Spleen (tissue), 11 donors: ENCODE measurements at regions not wholly inside any gene's neighbourhood (a gene's known extent, or its start where the extent isn't known, plus 50 kb on each side); places are given as distances from the start of the nearest gene placed in this dataset.

ENCODE experiments used
- DNase-seq: peaks from one replicate; pipeline ENCODE4 v3.0.0-alpha.2; 2020
- H3K27ac ChIP-seq, 8 donors: fragments of 200-600 bp; sonication (generic) in 7 of 8; 1 replicate in 4 of 8; 2 replicates in 4 of 8; pipeline versions ENCODE4 v1.5.0 to v1.8.0; 2016 to 2021; ENCODE audit warnings: inconsistent platforms in 4 of 8, mild to moderate bottlenecking in 4 of 8, moderate library complexity in 1 of 8
- H3K27me3 ChIP-seq, 7 donors: fragments of 200-600 bp; sonication (generic) in 6 of 7; replicated peaks in 1 of 7; 1 replicate in 4 of 7; 2 replicates in 3 of 7; pipeline versions ENCODE4 v1.5.0 to v1.8.0; 2016 to 2021; ENCODE audit warnings: inconsistent platforms in 3 of 7, mild to moderate bottlenecking in 1 of 7
- H3K36me3 ChIP-seq, 6 donors: fragments of 200-600 bp; sonication (generic) in 5 of 6; 1 replicate in 4 of 6; 2 replicates in 2 of 6; pipeline versions ENCODE4 v1.5.0 to v1.8.0; 2016 to 2021; ENCODE audit warnings: inconsistent platforms in 2 of 6
- H3K4me1 ChIP-seq, 6 donors: fragments of 200-600 bp; sonication (generic) in 5 of 6; 1 replicate in 3 of 6; 2 replicates in 3 of 6; pipeline versions ENCODE4 v1.5.0 to v1.8.0; 2016 to 2021; ENCODE audit warnings: inconsistent platforms in 3 of 6
- H3K4me3 ChIP-seq, 8 donors: fragments of 200-600 bp; sonication (generic) in 7 of 8; 1 replicate in 4 of 8; 2 replicates in 4 of 8; pipeline versions ENCODE4 v1.5.0 to v1.8.0; 2016 to 2021; ENCODE audit warnings: inconsistent platforms in 4 of 8, mild to moderate bottlenecking in 4 of 8, moderate library complexity in 2 of 8
- H3K9me3 ChIP-seq, 8 donors: fragments of 200-600 bp; sonication (generic) in 7 of 8; 1 replicate in 4 of 8; 2 replicates in 4 of 8; pipeline versions ENCODE4 v1.5.0 to v1.8.0; 2016 to 2021; ENCODE audit warnings: inconsistent platforms in 4 of 8
- CTCF ChIP-seq, 11 experiments: fragments of 200-600 bp in 7 of 11; fragments of 450-650 bp in 4 of 11; sonication (generic) in 4 of 11; IDR thresholded peaks in 8 of 11; conservative IDR thresholded peaks in 3 of 11; 1 replicate in 7 of 11; 2 replicates in 4 of 11; pipeline versions ENCODE4 v1.4.0 to v1.8.0; 2016 to 2021; ENCODE audit warnings: antibody characterized with exemption in 11 of 11, inconsistent platforms in 4 of 11, mild to moderate bottlenecking in 1 of 11
- POLR2A ChIP-seq, 3 donors: fragments of 450-650 bp; IDR thresholded peaks; one replicate each; pipeline ENCODE4 v1.5.1; 2017; ENCODE audit warnings: antibody characterized with exemption in 3 of 3, mild to moderate bottlenecking in 1 of 3
- POLR2AphosphoS5 ChIP-seq, 3 donors: sonication (generic); formaldehyde crosslinking; IDR thresholded peaks; one replicate each; pipeline ENCODE4 v1.5.1; 2017; ENCODE audit warnings: antibody characterized with exemption in 3 of 3
- WGBS, 5 donors: extraction: QIAGEN DNeasy Blood & Tissue Kit in 3 of 5; methylation state at CpG; one replicate each; pipeline versions ENCODE4 v1.1.5 to v1.1.7; 2013 to 2018; 5-methylcytosine and 5-hydroxymethylcytosine counted together
- intact Hi-C: fragments of 100-400 bp; cut with DNase I; formaldehyde crosslinking; loops from one replicate; pipeline ENCODE4 v1.15.0; 2023; ENCODE audit warnings: low total_unique reads
- donor health status: healthy with polysubstance abuse.
- donor health status: DM: no; HTN: no; CAD: no; lungs with moderate emphysema.
- donor health status: DM: no; HTN: no; CAD: no.
- donor health status: Bipolar disorder and iron deficiency.
- donor health status: healthy.
- donor health status: DM: no; HTN: no; CAD: no.
- donor health status: DM: yes; HTN: yes; CAD: no.

GRCh38 chr2:60259781-60260180 lies 293.7 kb downstream of the BCL11A start:
- intact Hi-C loops: no loop called here

GRCh38 chr2:60252581-60253150 lies 300.8 kb downstream of the BCL11A start:
- Histone ChIP-seq H3K27ac (no peak overlapping the region), H3K36me3 (no peaks in the 10 kb centered on the region), H3K27me3 (no peaks in the 10 kb centered on the region), H3K4me3 (no peak overlapping the region), H3K4me1 (no peaks in the 10 kb centered on the region), H3K9me3 (no peaks in the 10 kb centered on the region)
- 83 to 91% (median 89%) methylated on average over 6 of the region's 6 CpGs for WGBS, 5 donors
- intact Hi-C loops: no loop called here
- no peak for DNase-seq
- TF ChIP-seq POLR2AphosphoS5 (IDR thresholded peaks at IDR 0.05): no peak
- no peak for TF ChIP-seq POLR2A (IDR thresholded peaks at IDR 0.05)
- TF ChIP-seq CTCF (IDR thresholded peaks at IDR 0.05 in 8 of 11, conservative IDR thresholded peaks at IDR 0.05 in 3 of 11): no peak

More at GRCh38 chr2:60259781-60260180, 293.7 kb downstream of the BCL11A start:
- no peaks in the 10 kb centered on the region for H3K27me3 ChIP-seq
- H3K36me3 ChIP-seq: no peaks in the 10 kb centered on the region
- no peaks in the 10 kb centered on the region for H3K9me3 ChIP-seq
- no peak for TF ChIP-seq POLR2A (IDR thresholded peaks at IDR 0.05)
- no peak for TF ChIP-seq POLR2AphosphoS5 (IDR thresholded peaks at IDR 0.05)
- TF ChIP-seq CTCF (IDR thresholded peaks at IDR 0.05 in 8 of 11, conservative IDR thresholded peaks at IDR 0.05 in 3 of 11): no peak
- H3K4me3 ChIP-seq: no peak overlapping the region
- WGBS, 5 donors: 89 to 98% (median 94%) methylated on average over 1 of the region's 1 CpG
- no peak for DNase-seq
- no peak overlapping the region for H3K27ac ChIP-seq
- no peaks in the 10 kb centered on the region for H3K4me1 ChIP-seq

DNA sequence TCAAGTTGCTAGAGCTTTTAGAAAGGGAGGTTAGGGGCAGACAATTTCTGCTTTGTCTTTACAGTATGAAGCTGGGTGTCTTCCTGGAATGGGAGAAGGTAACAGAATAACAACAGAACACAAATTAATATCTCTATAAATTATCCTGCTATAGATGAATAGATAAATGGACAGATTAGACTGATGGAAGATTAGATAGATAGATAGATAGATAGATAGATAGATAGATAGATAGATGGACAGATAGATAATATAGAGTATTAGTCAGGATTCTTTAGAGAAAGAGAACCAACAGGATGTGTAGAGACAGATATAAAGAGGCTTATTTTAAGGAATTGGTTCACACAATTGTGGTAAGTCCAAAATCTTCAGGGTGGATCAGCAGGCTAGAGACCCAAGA lies 302.2 kb downstream of the BCL11A start:
- Histone ChIP-seq H3K4me3 (no peak overlapping the region), H3K27ac (no peak overlapping the region), H3K4me1 (no peaks in the 10 kb centered on the region), H3K36me3 (no peaks in the 10 kb centered on the region), H3K27me3 (no peaks in the 10 kb centered on the region), H3K9me3 (no peaks in the 10 kb centered on the region)
- no peak for TF ChIP-seq POLR2A (IDR thresholded peaks at IDR 0.05)
- intact Hi-C loops: no loop called here
- no peak for DNase-seq

DNA sequence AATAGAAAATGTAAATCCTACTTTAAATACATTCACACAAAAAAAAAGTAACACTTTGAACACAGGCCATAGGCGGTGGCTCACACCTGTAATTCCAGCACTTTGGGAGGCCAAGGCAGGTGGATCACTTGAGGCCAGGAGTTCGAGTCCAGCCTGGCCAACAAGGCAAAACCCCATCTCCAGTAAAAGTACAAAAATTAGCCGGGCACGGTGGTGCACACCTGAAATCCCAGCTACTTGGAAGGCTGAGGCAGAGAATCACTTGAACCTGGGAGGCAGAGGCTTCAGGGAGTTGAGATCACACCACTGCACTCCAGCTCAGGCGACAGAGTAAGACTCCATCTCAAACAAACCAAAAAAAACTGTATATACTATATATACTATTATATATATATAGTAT lies 303.6 kb downstream of the BCL11A start:
- H3K4me3 ChIP-seq: no peak overlapping the region
- DNase-seq: no peak
- H3K4me1 ChIP-seq: no peaks in the 10 kb centered on the region
- intact Hi-C loops: no loop called here
- no peak overlapping the region for H3K27ac ChIP-seq
- no peaks in the 10 kb centered on the region for H3K9me3 ChIP-seq
- TF ChIP-seq CTCF (IDR thresholded peaks at IDR 0.05 in 8 of 11, conservative IDR thresholded peaks at IDR 0.05 in 3 of 11) (no peak), POLR2A (IDR thresholded peaks at IDR 0.05) (no peak), POLR2AphosphoS5 (IDR thresholded peaks at IDR 0.05) (no peak)
- H3K36me3 ChIP-seq: no peaks in the 10 kb centered on the region
- H3K27me3 ChIP-seq: no peaks in the 10 kb centered on the region
- 81 to 93% (median 89%) methylated on average over 5 of the region's 5 CpGs for WGBS, 5 donors

GRCh38 chr2:60247471-60247870 lies 306.0 kb downstream of the BCL11A start:
- intact Hi-C loops: no loop called here
- Histone ChIP-seq H3K36me3 (no peaks in the 10 kb centered on the region), H3K9me3 (peaks cover 0 to 6% (median 0%) of the 10 kb centered on the region in 8 donors), H3K27me3 (no peaks in the 10 kb centered on the region), H3K4me3 (no peak overlapping the region), H3K4me1 (no peaks in the 10 kb centered on the region), H3K27ac (no peak overlapping the region)
- TF ChIP-seq POLR2AphosphoS5 (IDR thresholded peaks at IDR 0.05): no peak
- no peak for TF ChIP-seq POLR2A (IDR thresholded peaks at IDR 0.05)
- no peak for TF ChIP-seq CTCF (IDR thresholded peaks at IDR 0.05 in 8 of 11, conservative IDR thresholded peaks at IDR 0.05 in 3 of 11)
- 84 to 96% (median 94%) methylated on average over 9 of the region's 9 CpGs for WGBS, 5 donors
- DNase-seq: no peak
